Bronchial epithelial cell (primary cell): ENCODE measurements at regions not wholly inside any gene's neighbourhood (a gene's known extent, or its start where the extent isn't known, plus 50 kb on each side); places are given as distances from the start of the nearest gene placed in this dataset.
"Not testable (repeated sequence)": the region's sequence is repeated elsewhere in the genome, so short reads cannot be mapped to it uniquely, and the experiment has no call there.

Source experiments
- DNase-seq: peaks from one replicate; pipeline ENCODE4 v3.0.0-alpha.2; 2010; ENCODE audit warnings: low read depth
- FAIRE-seq: peaks from 2 replicates; lab custom pipeline; 2011; peaks lifted over from hg19 to GRCh38; lab: Jason Lieb, UNC
- H3K27me3 ChIP-seq: 2 replicates; pipeline ENCODE4 v1.5.1; 2011; ENCODE audit warnings: low read length; ENCODE audit not compliant: control insufficient read depth, insufficient read depth
- H3K36me3 ChIP-seq: 2 replicates; pipeline ENCODE4 v1.5.1; 2011; ENCODE audit warnings: low read length; ENCODE audit not compliant: control insufficient read depth, insufficient read depth
- H3K4me3 ChIP-seq: 2 replicates; pipeline ENCODE4 v1.5.1; 2011; ENCODE audit warnings: mild to moderate bottlenecking, low read depth, low read length, control low read depth
- TF ChIP-seq, protein P1 (sequence below): IDR thresholded peaks from 2 replicates; pipeline ENCODE4 v1.5.1; 2011; ENCODE audit warnings: mild to moderate bottlenecking, moderate library complexity, low read length, control low read depth, inconsistent platforms; ENCODE audit not compliant: insufficient read depth, severe bottlenecking

DNA sequence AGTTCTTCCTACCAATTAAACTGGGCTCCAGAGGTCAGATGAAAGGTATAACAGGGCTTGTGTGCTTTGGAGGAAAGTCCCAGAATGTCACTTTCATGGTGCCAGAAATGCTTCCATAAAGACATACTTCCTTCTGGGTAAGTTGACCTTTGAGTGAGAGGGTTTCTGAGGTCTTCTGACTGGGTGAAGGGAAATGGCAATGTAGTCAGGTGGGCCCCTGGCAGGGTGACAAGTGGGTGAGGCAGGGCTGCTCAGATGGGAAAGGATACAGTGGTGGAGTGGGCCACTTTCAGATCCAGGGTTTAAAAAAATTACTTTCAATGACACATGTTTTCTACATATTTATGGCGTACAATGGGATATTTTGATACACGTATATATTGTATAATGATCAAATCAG is 136.5 kb upstream of the PITX1 start:
- Histone ChIP-seq H3K36me3 (no peaks in the 10 kb centered on the region), H3K27me3 (no peaks in the 10 kb centered on the region), H3K4me3 (no peak overlapping the region)
- no peak for DNase-seq
- no peak for FAIRE-seq
- TF ChIP-seq, protein P1, sequence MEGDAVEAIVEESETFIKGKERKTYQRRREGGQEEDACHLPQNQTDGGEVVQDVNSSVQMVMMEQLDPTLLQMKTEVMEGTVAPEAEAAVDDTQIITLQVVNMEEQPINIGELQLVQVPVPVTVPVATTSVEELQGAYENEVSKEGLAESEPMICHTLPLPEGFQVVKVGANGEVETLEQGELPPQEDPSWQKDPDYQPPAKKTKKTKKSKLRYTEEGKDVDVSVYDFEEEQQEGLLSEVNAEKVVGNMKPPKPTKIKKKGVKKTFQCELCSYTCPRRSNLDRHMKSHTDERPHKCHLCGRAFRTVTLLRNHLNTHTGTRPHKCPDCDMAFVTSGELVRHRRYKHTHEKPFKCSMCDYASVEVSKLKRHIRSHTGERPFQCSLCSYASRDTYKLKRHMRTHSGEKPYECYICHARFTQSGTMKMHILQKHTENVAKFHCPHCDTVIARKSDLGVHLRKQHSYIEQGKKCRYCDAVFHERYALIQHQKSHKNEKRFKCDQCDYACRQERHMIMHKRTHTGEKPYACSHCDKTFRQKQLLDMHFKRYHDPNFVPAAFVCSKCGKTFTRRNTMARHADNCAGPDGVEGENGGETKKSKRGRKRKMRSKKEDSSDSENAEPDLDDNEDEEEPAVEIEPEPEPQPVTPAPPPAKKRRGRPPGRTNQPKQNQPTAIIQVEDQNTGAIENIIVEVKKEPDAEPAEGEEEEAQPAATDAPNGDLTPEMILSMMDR = no peak

DNA sequence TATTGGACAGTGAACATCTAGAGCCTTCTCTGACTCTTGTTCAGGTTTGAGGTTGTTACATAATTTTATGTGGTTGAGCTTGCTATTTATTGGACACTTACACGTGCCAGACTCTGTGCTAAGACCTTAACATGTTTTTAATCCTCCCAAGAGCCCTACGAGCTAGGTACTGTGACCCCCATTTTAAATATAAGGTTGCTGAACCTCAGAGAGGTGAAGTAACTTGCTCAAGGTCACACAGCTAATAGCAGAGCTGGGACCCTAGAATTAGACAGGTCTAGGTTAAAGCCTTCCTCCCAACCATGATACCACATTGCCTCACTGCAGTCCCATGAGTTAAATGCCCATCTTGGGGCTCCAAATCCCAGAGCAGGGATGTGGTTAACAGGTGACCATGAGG is 135.7 kb upstream of the PITX1 start:
- TF ChIP-seq, protein P1 = no peak
- FAIRE-seq (no peak), DNase-seq (no peak)
- no peaks in the 10 kb centered on the region for H3K36me3 ChIP-seq
- H3K4me3 ChIP-seq = no peak overlapping the region
- no peaks in the 10 kb centered on the region for H3K27me3 ChIP-seq

- H3K4me3 ChIP-seq = no peak overlapping the region
- no peak for FAIRE-seq
- TF ChIP-seq, protein P1 = no peak
- no peaks in the 10 kb centered on the region for H3K27me3 ChIP-seq
- no peak for DNase-seq
- H3K36me3 ChIP-seq = no peaks in the 10 kb centered on the region
Observed at GRCh38 chr5:135167634-135168033, 133.6 kb upstream of the PITX1 start.

DNA sequence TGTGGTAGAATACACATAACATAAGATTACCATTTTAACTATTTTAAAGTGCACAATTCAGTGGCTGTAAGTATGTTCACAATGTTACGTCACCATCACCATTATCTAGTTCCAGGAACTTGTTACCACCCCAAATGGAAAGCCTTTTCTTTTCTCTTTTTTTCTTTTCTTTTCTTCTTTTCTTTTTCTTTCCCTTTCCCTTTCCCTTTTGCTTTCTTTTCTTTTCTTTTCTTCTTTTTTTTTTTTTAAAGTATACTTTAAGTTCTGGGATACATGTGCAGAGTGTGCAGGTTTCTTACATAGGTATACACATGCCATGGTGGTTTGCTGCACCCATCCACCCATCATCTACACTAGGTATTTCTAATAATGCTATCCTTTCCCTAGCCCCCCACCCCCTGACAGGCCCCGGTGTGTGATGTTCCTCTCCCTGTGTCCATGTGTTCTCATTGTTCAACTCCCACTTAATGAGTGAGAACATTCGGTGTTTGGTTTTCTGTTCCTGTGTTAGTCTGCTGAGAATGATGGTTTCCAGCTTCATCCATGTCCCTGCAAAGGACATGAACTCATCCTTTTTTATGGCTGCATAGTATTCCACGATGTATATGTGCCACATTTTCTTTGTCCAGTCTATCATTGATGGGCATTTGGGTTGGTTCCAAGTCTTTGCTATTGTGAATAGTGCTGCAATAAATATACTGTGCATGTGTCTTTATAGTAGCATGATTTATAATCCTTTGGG is 131.0 kb upstream of the PITX1 start:
- H3K27me3 ChIP-seq, FAIRE-seq, DNase-seq, H3K4me3 ChIP-seq, H3K36me3 ChIP-seq: not testable (repeated sequence)

DNA sequence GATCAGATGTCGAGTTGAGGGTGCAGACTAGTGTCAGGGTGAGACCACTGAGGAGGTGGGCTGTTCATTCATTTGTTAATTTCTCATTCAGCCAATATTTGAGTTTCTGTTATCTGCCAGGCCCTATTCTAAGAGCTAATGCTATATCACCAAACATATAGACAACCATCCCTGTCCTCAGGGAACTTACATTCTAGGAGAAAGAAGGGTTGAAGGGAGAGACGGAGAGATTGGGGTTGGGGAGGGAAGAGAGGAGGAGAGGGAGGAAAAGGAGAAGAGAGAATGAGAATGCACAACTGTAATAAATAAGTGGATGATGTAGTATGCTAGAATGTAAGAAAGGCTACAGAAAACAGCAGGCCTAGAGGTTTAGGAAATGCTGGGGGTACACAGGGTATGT is 129.9 kb upstream of the PITX1 start:
- FAIRE-seq (no peak), DNase-seq (no peak)
- H3K36me3 ChIP-seq = no peaks in the 10 kb centered on the region
- no peak overlapping the region for H3K4me3 ChIP-seq
- TF ChIP-seq, protein P1 = no peak
- no peaks in the 10 kb centered on the region for H3K27me3 ChIP-seq

DNA sequence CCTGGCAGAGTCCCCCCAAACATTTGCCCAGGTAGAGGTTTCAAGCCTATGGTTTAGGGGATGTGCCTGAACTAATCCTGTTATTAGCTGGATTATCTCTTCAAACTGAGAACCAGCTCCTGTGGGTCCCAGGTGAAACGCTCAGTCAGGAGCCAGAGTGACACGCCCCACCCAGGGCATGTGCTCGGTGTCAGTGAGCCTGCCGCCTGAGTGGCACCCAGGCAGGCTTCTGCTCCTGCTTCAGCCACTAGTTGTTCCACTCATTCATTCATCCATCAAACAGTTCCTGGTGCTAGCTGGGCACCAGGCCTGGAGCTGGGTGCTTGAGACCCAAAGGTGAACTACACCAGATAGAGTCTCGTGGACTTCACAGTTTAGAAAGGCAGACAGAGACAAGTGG is 129.4 kb upstream of the PITX1 start:
- no peak for DNase-seq
- Histone ChIP-seq H3K27me3 (no peaks in the 10 kb centered on the region), H3K4me3 (no peak overlapping the region), H3K36me3 (no peaks in the 10 kb centered on the region)
- TF ChIP-seq, protein P1 = no peak
- no peak for FAIRE-seq
